PC-9 (cell line): ENCODE measurements at regions not wholly inside any gene's neighbourhood (a gene's known extent, or its start where the extent isn't known, plus 50 kb on each side); places are given as distances from the start of the nearest gene placed in this dataset.

Experiments used
- BruUV-seq: library from RNA; stranded (reverse); fragments of 400-500 nt; replicated peaks from 2 replicates; lab custom pipeline; 2021; lab: Mats Ljungman, UMichigan
- CTCF ChIA-PET: fragments of 300-600 bp; sonication (Branson Sonifier 250); formaldehyde crosslinking; loops from one replicate; lab custom pipeline; 2022; ENCODE audit warnings: antibody characterized with exemption; lab: Charles Lee
- POLR2A ChIA-PET: fragments of 300-600 bp; sonication (Branson Sonifier 250); formaldehyde crosslinking; loops from one replicate; lab custom pipeline; 2022; ENCODE audit warnings: antibody characterized with exemption; ENCODE audit not compliant: unreplicated experiment; lab: Charles Lee
- DNase-seq, 2 experiments: peaks; one replicate each; pipeline versions ENCODE4 v3.0.0 to v3.0.0-alpha.2; 2015 to 2022; ENCODE audit warnings: mixed read lengths in 1 of 2
- H2AFZ ChIP-seq: fragments of 200-600 bp; sonication (generic); 2 replicates; pipeline ENCODE4 v1.8.1; 2017; ENCODE audit warnings: antibody characterized with exemption
- H3F3A ChIP-seq: fragments of 200-600 bp; sonication (generic); 2 replicates; pipeline ENCODE4 v1.8.1; 2017; ENCODE audit warnings: antibody characterized with exemption, mild to moderate bottlenecking, low read depth; ENCODE audit not compliant: insufficient read depth
- H3K27ac ChIP-seq: fragments of 200-600 bp; sonication (generic); 2 replicates; pipeline ENCODE4 v1.6.1; 2016; ENCODE audit warnings: mixed run types
- H3K27me3 ChIP-seq: fragments of 200-600 bp; sonication (generic); 2 replicates; pipeline ENCODE4 v1.6.1; 2016; ENCODE audit warnings: low read depth, mixed run types; ENCODE audit not compliant: insufficient read depth
- H3K36me3 ChIP-seq: fragments of 200-600 bp; sonication (generic); 2 replicates; pipeline ENCODE4 v1.6.1; 2016; ENCODE audit warnings: low read depth, mixed run types
- H3K4me1 ChIP-seq: fragments of 200-600 bp; sonication (generic); replicated peaks from 2 replicates; pipeline ENCODE4 v1.6.1; 2016; ENCODE audit warnings: mixed run types; ENCODE audit not compliant: insufficient read depth
- H3K4me2 ChIP-seq: fragments of 200-600 bp; sonication (generic); 2 replicates; pipeline ENCODE4 v1.6.1; 2017; ENCODE audit warnings: mixed run types
- H3K4me3 ChIP-seq: fragments of 200-600 bp; sonication (generic); 2 replicates; pipeline ENCODE4 v1.6.1; 2016; ENCODE audit warnings: mixed run types
- H3K79me2 ChIP-seq: fragments of 200-600 bp; sonication (generic); 2 replicates; pipeline ENCODE4 v1.6.1; 2017; ENCODE audit warnings: low read depth, mixed run types
- H3K9me2 ChIP-seq: fragments of 200-600 bp; sonication (generic); 2 replicates; pipeline ENCODE4 v1.8.1; 2017; ENCODE audit warnings: mild to moderate bottlenecking; ENCODE audit not compliant: insufficient read depth
- H3K9me3 ChIP-seq: fragments of 200-600 bp; sonication (generic); 2 replicates; pipeline ENCODE4 v1.8.1; 2016; ENCODE audit warnings: low read depth; ENCODE audit not compliant: insufficient read depth
- H4K20me1 ChIP-seq: fragments of 200-600 bp; sonication (generic); 2 replicates; pipeline ENCODE4 v1.8.1; 2017; ENCODE audit not compliant: insufficient read depth
- CTCF ChIP-seq: fragments of 200-600 bp; sonication (generic); conservative IDR thresholded peaks from 2 replicates; pipeline ENCODE4 v1.6.1; 2017; ENCODE audit warnings: mixed run types, antibody characterized with exemption, mild to moderate bottlenecking, moderate library complexity
- EZH2 ChIP-seq: fragments of 200-600 bp; sonication (generic); IDR thresholded peaks from 2 replicates; pipeline ENCODE4 v1.8.0; 2017; ENCODE audit warnings: antibody characterized with exemption, low read depth
- intact Hi-C: fragments of 100-400 bp; cut with micrococcal nuclease; formaldehyde crosslinking; loops from one replicate; pipeline ENCODE4 v1.10.0; 2022; ENCODE audit not compliant: unreplicated experiment

GRCh38 chr15:100740138-100740537 is 137.7 kb downstream of the ASB7 start:
- 0 out of 2 replicates have a peak, but pooled peaks cover 1% of the 10 kb centered on the region for H3K9me3 ChIP-seq
- BruUV-seq = no TSS peak
- H3K36me3 ChIP-seq = no peaks in the 10 kb centered on the region
- H3K9me2 ChIP-seq = no peaks in the 10 kb centered on the region
- H3K79me2 ChIP-seq = no peaks in the 10 kb centered on the region
- H3K4me2 ChIP-seq = no peak overlapping the region
- no peak overlapping the region for H3K27ac ChIP-seq
- ChIA-PET CTCF (no interaction called here), POLR2A (no interaction called here)
- H3K4me1 ChIP-seq = no peaks in the 10 kb centered on the region
- TF ChIP-seq EZH2 (no peak), CTCF (no peak)
- H3F3A ChIP-seq = no peaks in the 10 kb centered on the region
- no peak overlapping the region for H3K4me3 ChIP-seq
- no peak for DNase-seq
- H2AFZ ChIP-seq = no peak overlapping the region
- no peaks in the 10 kb centered on the region for H4K20me1 ChIP-seq
- no peaks in the 10 kb centered on the region for H3K27me3 ChIP-seq
- intact Hi-C loops = no loop called here

GRCh38 chr15:100751585-100751984 is 128.0 kb upstream of the ALDH1A3 start:
- CTCF ChIA-PET = no interaction called here
- Histone ChIP-seq H3K27ac (no peak overlapping the region), H2AFZ (no peak overlapping the region), H3K27me3 (no peaks in the 10 kb centered on the region), H3F3A (no peaks in the 10 kb centered on the region), H3K4me3 (no peak overlapping the region), H3K4me2 (no peak overlapping the region), H4K20me1 (no peaks in the 10 kb centered on the region), H3K9me3 (peaks cover 30% of the 10 kb centered on the region), H3K4me1 (peaks cover under 1% of the 10 kb centered on the region; the same call in 1 of the 2 replicates), H3K79me2 (no peaks in the 10 kb centered on the region), H3K36me3 (no peaks in the 10 kb centered on the region), H3K9me2 (no peaks in the 10 kb centered on the region)
- BruUV-seq = no TSS peak
- intact Hi-C loops = no loop called here
- POLR2A ChIA-PET = no interaction called here
- DNase-seq = no peak
- TF ChIP-seq CTCF = no peak
- TF ChIP-seq EZH2 = no peak

- no peak overlapping the region for H2AFZ ChIP-seq
- H3F3A ChIP-seq = peaks cover 3% of the 10 kb centered on the region; the same call in 1 of the 2 replicates
- H3K27me3 ChIP-seq = no peaks in the 10 kb centered on the region
- H3K4me3 ChIP-seq = no peak overlapping the region
- H3K9me3 ChIP-seq = 0 out of 2 replicates have a peak, but pooled peaks cover 16% of the 10 kb centered on the region
- H3K9me2 ChIP-seq = no peaks in the 10 kb centered on the region
- intact Hi-C loops = no loop called here
- ChIA-PET CTCF (no interaction called here), POLR2A (no interaction called here)
- H4K20me1 ChIP-seq = no peaks in the 10 kb centered on the region
- no peaks in the 10 kb centered on the region for H3K79me2 ChIP-seq
- no peak overlapping the region for H3K4me2 ChIP-seq
- DNase-seq = no peak
- H3K4me1 ChIP-seq = peaks cover 20% of the 10 kb centered on the region
- no peak overlapping the region for H3K27ac ChIP-seq
- no peaks in the 10 kb centered on the region for H3K36me3 ChIP-seq
- BruUV-seq = no TSS peak
- TF ChIP-seq CTCF (no peak), EZH2 (no peak)
Measured at GRCh38 chr15:100753503-100753902, 126.1 kb upstream of the ALDH1A3 start.
